Pancreas (tissue), 10 donors: ENCODE measurements at regions not wholly inside any gene's neighbourhood (a gene's known extent, or its start where the extent isn't known, plus 50 kb on each side); places are given as distances from the start of the nearest gene placed in this dataset.

Source experiments
- ATAC-seq, 4 donors: fragments of 200-7000 bp; cut with Tn5 transposase; one replicate each; pipeline versions ENCODE4 v1.8.0 to v1.9.1; 2020; ENCODE audit warnings: mild to moderate bottlenecking in 4 of 4, moderate library complexity in 4 of 4
- DNase-seq, 6 donors: peaks; one replicate each; pipeline ENCODE4 v3.0.0-alpha.2; 2020
- FAIRE-seq: peaks from 2 replicates; lab custom pipeline; 2012; peaks lifted over from hg19 to GRCh38; lab: Jason Lieb, UNC
- H3K27ac ChIP-seq, 4 donors: fragments of 200-600 bp; sonication (generic); 1 replicate in 3 of 4; 2 replicates in 1 of 4; pipeline versions ENCODE4 v1.5.0 to v1.8.0; 2020
- H3K27me3 ChIP-seq, 4 donors: fragments of 200-600 bp; one replicate each; pipeline ENCODE4 v1.8.0; 2021
- H3K36me3 ChIP-seq, 3 donors: fragments of 200-600 bp; sonication (generic) in 1 of 3; one replicate each; pipeline versions ENCODE4 v1.5.0 to v1.8.0; 2020 to 2021
- H3K4me1 ChIP-seq, 3 donors: fragments of 200-600 bp; one replicate each; pipeline ENCODE4 v1.8.0; 2021
- H3K4me3 ChIP-seq, 4 donors: fragments of 200-600 bp; sonication (generic) in 2 of 4; one replicate each; pipeline versions ENCODE4 v1.5.0 to v1.8.0; 2020 to 2021
- H3K9me3 ChIP-seq, 4 donors: fragments of 200-600 bp; one replicate each; pipeline ENCODE4 v1.8.0; 2021
- WGBS, 2 donors: extraction: QIAGEN DNeasy Blood & Tissue Kit; methylation state at CpG; one replicate each; pipeline ENCODE4 v1.1.7; 2013; 5-methylcytosine and 5-hydroxymethylcytosine counted together
- intact Hi-C, 3 donors: fragments of 100-400 bp; cut with DNase I; formaldehyde crosslinking; loops; one replicate each; pipeline versions ENCODE4 v1.11.1 to v1.14.2; 2022
- TF ChIP-seq, protein P1 (sequence below), 4 donors: fragments of 200-600 bp; sonication (generic) in 3 of 4; IDR thresholded peaks; one replicate each; pipeline versions ENCODE4 v1.5.0 to v1.8.0; 2021; ENCODE audit warnings: antibody characterized with exemption in 4 of 4
- donor health status: healthy with polysubstance abuse.
- donor health status: DM: no; HTN: no; CAD: no; lungs with moderate emphysema.
- donor health status: DM: no; HTN: no; CAD: no.
- donor health status: control.
- donor health status: control.
- donor health status: Bipolar disorder and iron deficiency.
- donor health status: DM: yes; HTN: yes; CAD: no.
- donor health status: DM: no; HTN: no; CAD: no.
- donor health status: DM: no; HTN: no; CAD: no.
- donor health status: DM: yes; HTN: yes; CAD: no.

DNA sequence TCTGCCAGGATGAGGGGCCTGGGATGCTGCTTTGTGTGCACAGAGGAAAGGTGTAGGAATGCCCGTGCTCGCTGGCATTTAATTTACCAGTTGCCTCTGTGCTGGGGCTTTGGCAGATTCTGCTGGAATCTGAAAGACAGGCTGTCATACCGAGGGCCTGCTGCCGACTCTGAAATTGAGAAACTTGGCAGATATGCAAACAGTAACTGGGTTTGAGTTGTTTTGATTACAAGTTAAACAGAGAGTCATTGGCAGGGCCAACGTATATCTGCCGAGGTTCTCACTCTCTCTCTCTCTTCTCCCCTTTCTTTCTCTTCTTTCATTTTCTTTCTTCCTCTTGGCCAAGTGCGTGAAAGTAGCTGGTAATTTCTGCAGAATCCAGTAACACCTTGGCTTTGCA is 618.7 kb downstream of the VRK1 start:
- Histone ChIP-seq H3K4me3 (no peak overlapping the region), H3K9me3 (no peaks in the 10 kb centered on the region), H3K36me3 (no peaks in the 10 kb centered on the region), H3K4me1 (no peaks in the 10 kb centered on the region), H3K27me3 (peaks cover 0 to 30% (median 10%) of the 10 kb centered on the region in 4 donors), H3K27ac (no peak overlapping the region)
- no peak for ATAC-seq
- FAIRE-seq, result no peak
- DNase-seq, result no peak
- 17 to 21% methylated on average over 7 of the region's 7 CpGs for WGBS, 2 donors
- TF ChIP-seq, protein P1, sequence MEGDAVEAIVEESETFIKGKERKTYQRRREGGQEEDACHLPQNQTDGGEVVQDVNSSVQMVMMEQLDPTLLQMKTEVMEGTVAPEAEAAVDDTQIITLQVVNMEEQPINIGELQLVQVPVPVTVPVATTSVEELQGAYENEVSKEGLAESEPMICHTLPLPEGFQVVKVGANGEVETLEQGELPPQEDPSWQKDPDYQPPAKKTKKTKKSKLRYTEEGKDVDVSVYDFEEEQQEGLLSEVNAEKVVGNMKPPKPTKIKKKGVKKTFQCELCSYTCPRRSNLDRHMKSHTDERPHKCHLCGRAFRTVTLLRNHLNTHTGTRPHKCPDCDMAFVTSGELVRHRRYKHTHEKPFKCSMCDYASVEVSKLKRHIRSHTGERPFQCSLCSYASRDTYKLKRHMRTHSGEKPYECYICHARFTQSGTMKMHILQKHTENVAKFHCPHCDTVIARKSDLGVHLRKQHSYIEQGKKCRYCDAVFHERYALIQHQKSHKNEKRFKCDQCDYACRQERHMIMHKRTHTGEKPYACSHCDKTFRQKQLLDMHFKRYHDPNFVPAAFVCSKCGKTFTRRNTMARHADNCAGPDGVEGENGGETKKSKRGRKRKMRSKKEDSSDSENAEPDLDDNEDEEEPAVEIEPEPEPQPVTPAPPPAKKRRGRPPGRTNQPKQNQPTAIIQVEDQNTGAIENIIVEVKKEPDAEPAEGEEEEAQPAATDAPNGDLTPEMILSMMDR (IDR thresholded peaks at IDR 0.05), result no peak
- intact Hi-C loops, result no loop called here

DNA sequence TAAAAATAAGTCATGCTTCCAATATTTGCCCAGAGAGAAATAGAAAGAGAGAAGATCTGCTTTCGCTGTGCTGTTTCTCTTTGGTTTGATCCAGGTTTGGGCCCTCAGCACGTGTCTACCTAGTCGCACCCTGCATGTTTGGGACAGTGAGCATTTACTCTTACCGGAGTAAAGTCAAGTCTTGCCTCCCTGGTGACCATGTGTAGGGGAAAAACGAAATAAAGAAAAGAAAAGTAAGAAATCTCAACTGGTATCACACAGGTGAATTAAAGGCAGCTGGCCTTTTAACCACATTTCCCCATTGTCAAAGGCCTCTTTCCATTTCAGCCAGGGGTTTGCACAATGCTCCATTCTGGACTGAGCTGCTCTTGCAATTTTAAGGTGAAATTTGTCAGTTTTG is 619.4 kb downstream of the VRK1 start:
- no peak overlapping the region for H3K27ac ChIP-seq
- FAIRE-seq, result no peak
- H3K27me3 ChIP-seq, result peaks cover 0 to 30% (median 10%) of the 10 kb centered on the region in 4 donors
- H3K4me1 ChIP-seq, result no peaks in the 10 kb centered on the region
- intact Hi-C loops, result no loop called here
- no peaks in the 10 kb centered on the region for H3K36me3 ChIP-seq
- no peak for ATAC-seq
- H3K9me3 ChIP-seq, result no peaks in the 10 kb centered on the region
- no peak overlapping the region for H3K4me3 ChIP-seq
- TF ChIP-seq, protein P1 (IDR thresholded peaks at IDR 0.05), result no peak
- 77 to 86% methylated on average over 5 of the region's 5 CpGs for WGBS, 2 donors
- DNase-seq, result no peak

DNA sequence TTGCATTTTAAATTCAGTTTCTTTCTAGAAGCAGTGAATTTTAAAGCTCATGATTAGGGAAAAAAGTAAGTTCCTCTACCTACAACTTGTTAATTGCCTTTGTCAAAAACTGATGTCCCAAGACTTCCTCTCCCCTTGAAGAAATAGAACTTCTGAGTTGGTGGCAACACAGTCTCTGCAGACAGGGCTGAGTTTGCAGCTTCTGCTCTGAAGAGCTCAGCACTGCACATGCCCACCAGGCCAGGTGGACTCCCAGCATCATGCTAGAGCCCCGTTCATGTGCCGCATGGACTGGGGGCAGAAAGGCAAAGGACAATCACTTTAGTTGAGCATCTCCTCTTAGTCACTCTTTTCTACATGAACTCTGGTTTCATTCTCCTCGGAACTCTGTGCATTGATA is 620.1 kb downstream of the VRK1 start:
- H3K9me3 ChIP-seq, result no peaks in the 10 kb centered on the region
- no peaks in the 10 kb centered on the region for H3K4me1 ChIP-seq
- TF ChIP-seq, protein P1 (IDR thresholded peaks at IDR 0.05), result no peak
- DNase-seq, result no peak
- intact Hi-C loops, result no loop called here
- no peak for ATAC-seq
- H3K4me3 ChIP-seq, result no peak overlapping the region
- WGBS, 2 donors, result 75 to 89% methylated on average over 3 of the region's 3 CpGs
- no peak overlapping the region for H3K27ac ChIP-seq
- H3K36me3 ChIP-seq, result no peaks in the 10 kb centered on the region
- peaks cover 0 to 27% (median 8%) of the 10 kb centered on the region in 4 donors for H3K27me3 ChIP-seq
- FAIRE-seq, result no peak

DNA sequence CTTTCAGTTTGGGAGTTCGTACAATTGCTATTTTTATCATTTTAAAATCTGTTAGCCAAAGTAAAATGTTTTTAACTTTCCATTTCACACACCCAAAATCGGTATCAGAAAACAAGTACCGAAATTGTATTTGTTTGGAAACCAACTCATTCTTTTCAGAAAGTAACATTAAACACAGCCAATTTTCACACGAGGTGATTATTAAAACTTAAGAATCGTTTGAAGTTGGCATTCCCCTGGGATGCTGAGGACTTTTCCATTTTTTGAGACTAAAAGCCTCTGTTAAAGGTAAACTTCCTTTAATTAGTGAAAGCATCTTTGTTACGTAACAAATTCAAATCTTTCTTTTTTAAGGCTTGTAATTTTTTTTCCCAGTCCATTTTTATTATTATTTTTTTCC is 623.0 kb downstream of the VRK1 start:
- no peaks in the 10 kb centered on the region for H3K9me3 ChIP-seq
- no peaks in the 10 kb centered on the region for H3K36me3 ChIP-seq
- TF ChIP-seq, protein P1 (IDR thresholded peaks at IDR 0.05), result no peak
- H3K27me3 ChIP-seq, result peaks cover 0 to 8% (median 2%) of the 10 kb centered on the region in 4 donors
- WGBS, 2 donors, result 60 to 68% methylated on average over 6 of the region's 6 CpGs
- FAIRE-seq (no peak), ATAC-seq (no peak), DNase-seq (no peak)
- H3K4me3 ChIP-seq, result no peak overlapping the region
- intact Hi-C loops, result no loop called here
- no peak overlapping the region for H3K27ac ChIP-seq
- no peaks in the 10 kb centered on the region for H3K4me1 ChIP-seq

DNA sequence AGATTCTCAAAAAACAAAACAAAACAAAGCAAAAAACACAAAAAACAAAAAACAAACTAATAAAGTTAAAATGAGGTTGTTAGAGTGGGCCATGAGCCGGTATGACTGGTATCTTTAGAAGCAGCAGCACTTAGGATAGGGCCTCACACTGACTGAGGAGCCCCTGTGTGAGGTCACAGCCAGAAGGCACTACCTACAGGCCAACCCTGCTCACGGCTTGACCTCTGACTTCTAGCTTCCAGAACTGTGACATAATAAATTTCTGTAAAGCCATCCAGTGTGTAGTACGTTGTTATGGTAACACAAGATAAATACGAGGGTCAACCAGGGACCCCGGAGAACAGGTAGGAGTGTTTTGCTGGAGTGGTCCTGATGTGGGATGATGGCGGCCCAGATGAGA is 629.6 kb downstream of the VRK1 start:
- ATAC-seq (no peak), DNase-seq (no peak), FAIRE-seq (no peak)
- H3K36me3 ChIP-seq, result no peaks in the 10 kb centered on the region
- H3K9me3 ChIP-seq, result no peaks in the 10 kb centered on the region
- TF ChIP-seq, protein P1 (IDR thresholded peaks at IDR 0.05), result no peak
- intact Hi-C loops, result no loop called here
- 69 to 77% methylated on average over 6 of the region's 6 CpGs for WGBS, 2 donors
- H3K27me3 ChIP-seq, result peaks cover 0 to 3% (median 0%) of the 10 kb centered on the region in 4 donors
- H3K27ac ChIP-seq, result no peak overlapping the region
- no peak overlapping the region for H3K4me3 ChIP-seq
- H3K4me1 ChIP-seq, result no peaks in the 10 kb centered on the region
